H9 (cell line): ENCODE measurements at regions not wholly inside any gene's neighbourhood (a gene's known extent, or its start where the extent isn't known, plus 50 kb on each side); places are given as distances from the start of the nearest gene placed in this dataset.

Experiments used
- DNase-seq: peaks from one replicate; pipeline ENCODE4 v3.0.0-alpha.2; 2017
- H2AFZ ChIP-seq: one replicate; pipeline ENCODE4 v1.6.1; 2013; ENCODE audit warnings: mild to moderate bottlenecking, low read length, control low read depth, moderate library complexity
- H2AK5ac ChIP-seq: 2 replicates; pipeline ENCODE4 v1.6.1; 2013; ENCODE audit warnings: low read length, control low read depth, mixed read lengths; ENCODE audit not compliant: insufficient read length
- H2BK120ac ChIP-seq: one replicate; pipeline ENCODE4 v1.6.1; 2013; ENCODE audit warnings: low read depth, mild to moderate bottlenecking, low read length, control low read depth, inconsistent platforms; ENCODE audit not compliant: poor library complexity, severe bottlenecking
- H2BK12ac ChIP-seq: 2 replicates; pipeline ENCODE4 v1.6.1; 2013; ENCODE audit warnings: low read length, control low read depth, mixed read lengths, low read depth; ENCODE audit not compliant: insufficient read length
- H2BK15ac ChIP-seq: 2 replicates; pipeline ENCODE4 v1.6.1; 2013; ENCODE audit warnings: low read depth, low read length, control low read depth
- H2BK20ac ChIP-seq: one replicate; pipeline ENCODE4 v1.6.1; 2013; ENCODE audit warnings: low read depth, mild to moderate bottlenecking, low read length, control low read depth, inconsistent platforms; ENCODE audit not compliant: poor library complexity, severe bottlenecking
- H2BK5ac ChIP-seq: 2 replicates; pipeline ENCODE4 v1.6.1; 2013; ENCODE audit warnings: low read length, control low read depth, mixed read lengths; ENCODE audit not compliant: insufficient read length
- H3K14ac ChIP-seq: 2 replicates; pipeline ENCODE4 v1.6.1; 2013; ENCODE audit warnings: low read length, control low read depth; ENCODE audit not compliant: insufficient read depth
- H3K18ac ChIP-seq: 2 replicates; pipeline ENCODE4 v1.6.1; 2013; ENCODE audit warnings: low read depth, mild to moderate bottlenecking, mixed read lengths, low read length, control low read depth; ENCODE audit not compliant: insufficient read length
- H3K23ac ChIP-seq: 2 replicates; pipeline ENCODE4 v1.6.1; 2013; ENCODE audit warnings: low read length, control low read depth, mixed read lengths, low read depth; ENCODE audit not compliant: insufficient read length
- H3K23me2 ChIP-seq: 2 replicates; pipeline ENCODE4 v1.6.1; 2013; ENCODE audit warnings: low read depth, mild to moderate bottlenecking, mixed read lengths, low read length, control low read depth; ENCODE audit not compliant: insufficient read length, poor library complexity, severe bottlenecking
- H3K27ac ChIP-seq: 2 replicates; pipeline ENCODE4 v1.5.1; 2013; ENCODE audit warnings: low read length, control low read depth, mixed read lengths, low read depth; ENCODE audit not compliant: insufficient read length
- H3K27me3 ChIP-seq: 2 replicates; pipeline ENCODE4 v1.6.1; 2013; ENCODE audit warnings: low read length, control low read depth, inconsistent platforms; ENCODE audit not compliant: insufficient read depth
- H3K4ac ChIP-seq: 2 replicates; pipeline ENCODE4 v1.6.1; 2013; ENCODE audit warnings: low read depth, mild to moderate bottlenecking, control low read depth, inconsistent platforms, low read length, moderate library complexity
- H3K4me1 ChIP-seq: 2 replicates; pipeline ENCODE4 v1.6.1; 2013; ENCODE audit warnings: low read length, control low read depth, inconsistent platforms; ENCODE audit not compliant: insufficient read depth
- H3K4me2 ChIP-seq: 2 replicates; pipeline ENCODE4 v1.6.1; 2013; ENCODE audit warnings: low read length, control low read depth, mixed read lengths; ENCODE audit not compliant: insufficient read length, insufficient read depth
- H3K56ac ChIP-seq: 2 replicates; pipeline ENCODE4 v1.6.1; 2013; ENCODE audit warnings: low read depth, mild to moderate bottlenecking, mixed read lengths, low read length, control low read depth; ENCODE audit not compliant: insufficient read length
- H3K79me1 ChIP-seq: 2 replicates; pipeline ENCODE4 v1.6.1; 2013; ENCODE audit warnings: low read depth, mild to moderate bottlenecking, moderate library complexity, low read length, control low read depth, inconsistent platforms; ENCODE audit not compliant: insufficient read depth, poor library complexity, severe bottlenecking
- H3K79me2 ChIP-seq: 2 replicates; pipeline ENCODE4 v1.6.1; 2013; ENCODE audit warnings: low read length, control low read depth, inconsistent platforms; ENCODE audit not compliant: insufficient read depth
- H3K9ac ChIP-seq: 2 replicates; pipeline ENCODE4 v1.6.1; 2013; ENCODE audit warnings: low read length, control low read depth, mixed read lengths; ENCODE audit not compliant: insufficient read length; ENCODE audit errors: extremely low read depth
- H3K9me3 ChIP-seq: one replicate; pipeline ENCODE4 v1.6.1; 2013; ENCODE audit warnings: low read depth, low read length, inconsistent platforms; ENCODE audit not compliant: control insufficient read depth
- H3T11ph ChIP-seq: one replicate; pipeline ENCODE4 v1.6.1; 2013; ENCODE audit warnings: mild to moderate bottlenecking, low read length, control low read depth, inconsistent platforms
- H4K20me1 ChIP-seq: one replicate; pipeline ENCODE4 v1.6.1; 2013; ENCODE audit not compliant: control insufficient read depth, insufficient read length, insufficient read depth
- H4K5ac ChIP-seq: 2 replicates; pipeline ENCODE4 v1.6.1; 2013; ENCODE audit warnings: low read depth, mild to moderate bottlenecking, mixed read lengths, low read length, control low read depth; ENCODE audit not compliant: insufficient read length
- H4K8ac ChIP-seq: replicated peaks from 2 replicates; pipeline ENCODE4 v1.6.1; 2013; ENCODE audit warnings: low read length, control low read depth, mixed read lengths, low read depth; ENCODE audit not compliant: insufficient read length
- H4K91ac ChIP-seq: 2 replicates; pipeline ENCODE4 v1.6.1; 2013; ENCODE audit warnings: low read depth, mild to moderate bottlenecking, moderate library complexity, mixed read lengths, low read length, control low read depth; ENCODE audit not compliant: insufficient read length
- H3K27ac Mint-ChIP-seq, 3 experiments: 2 replicates in 2 of 3; 3 replicates in 1 of 3; pipeline ENCODE4 v1.8.0; 2020 to 2021; ENCODE audit warnings: mixed read lengths in 3 of 3, mild to moderate bottlenecking in 1 of 3, moderate library complexity in 1 of 3
- H3K27me3 Mint-ChIP-seq: 2 replicates; pipeline ENCODE4 v1.8.0; 2021; ENCODE audit warnings: low read depth, mild to moderate bottlenecking, moderate library complexity, mixed read lengths
- H3K36me3 Mint-ChIP-seq, 3 experiments: 2 replicates in 2 of 3; 3 replicates in 1 of 3; pipeline ENCODE4 v1.8.0; 2020 to 2021; ENCODE audit warnings: low read depth in 3 of 3, mixed read lengths in 3 of 3; ENCODE audit not compliant: insufficient read depth in 1 of 3
- H3K4me1 Mint-ChIP-seq, 2 experiments: 2 replicates each; pipeline ENCODE4 v1.8.0; 2020; ENCODE audit warnings: mixed read lengths in 2 of 2
- H3K4me3 Mint-ChIP-seq, 2 experiments: 2 replicates in 1 of 2; 3 replicates in 1 of 2; pipeline ENCODE4 v1.8.0; 2020 to 2021; ENCODE audit warnings: mild to moderate bottlenecking in 2 of 2, mixed read lengths in 2 of 2, moderate library complexity in 1 of 2
- H3K9me3 Mint-ChIP-seq, 2 experiments: 2 replicates in 1 of 2; 3 replicates in 1 of 2; pipeline ENCODE4 v1.8.0; 2020; ENCODE audit warnings: mild to moderate bottlenecking in 2 of 2, mixed read lengths in 2 of 2, moderate library complexity in 1 of 2
- CTCF ChIP-seq: fragments of 200-600 bp; sonication (generic); conservative IDR thresholded peaks from 3 replicates; pipeline ENCODE4 v1.8.0; 2021; ENCODE audit warnings: antibody characterized with exemption, mild to moderate bottlenecking
- WGBS: extraction: QIAGEN DNeasy Blood & Tissue Kit; methylation state at CpG from one replicate; pipeline ENCODE4 v1.1.7; 2013; ENCODE audit warnings: missing lambda C conversion rate, low lambda C conversion rate, mixed read lengths; ENCODE audit not compliant: insufficient read length; ENCODE audit errors: extremely low coverage; 5-methylcytosine and 5-hydroxymethylcytosine counted together

- no peak overlapping the region for H2BK5ac ChIP-seq
- WGBS = no CpG with 5 or more reads among the region's 2 CpGs
- no peak overlapping the region for H4K91ac ChIP-seq
- H3K18ac ChIP-seq = no peak overlapping the region
- H2AFZ ChIP-seq = no peak overlapping the region
- H3K23ac ChIP-seq = no peak overlapping the region
- H3K27ac ChIP-seq = no peak overlapping the region
- H3K4ac ChIP-seq = no peak overlapping the region
- peaks cover 4% of the 10 kb centered on the region; the same call in 1 of the 2 replicates for H3K4me1 ChIP-seq
- H2BK12ac ChIP-seq = no peak overlapping the region
- H2AK5ac ChIP-seq = no peak overlapping the region
- Mint-ChIP-seq H3K27me3 (no peaks in the 10 kb centered on the region), H3K36me3 (peaks cover 2 to 8% (median 6%) of the 10 kb centered on the region in 3 experiments; a peak in 5 of 7 replicates), H3K4me1 (peaks cover 23 to 36% of the 10 kb centered on the region in 2 experiments), H3K4me3 (no peak overlapping the region), H3K9me3 (peaks cover 2% of the 10 kb centered on the region in 2 experiments; a peak in 2 of 5 replicates), H3K27ac (0 out of 7 replicates have a peak overlapping the region, but pooled peaks of 1 of the 3 experiments have one; percentile 64)
- no peak overlapping the region for H4K5ac ChIP-seq
- no peak for TF ChIP-seq CTCF
- H2BK20ac ChIP-seq = no peak overlapping the region
- H3K9me3 ChIP-seq = no peaks in the 10 kb centered on the region
- no peaks in the 10 kb centered on the region for H3K27me3 ChIP-seq
- H3K23me2 ChIP-seq = no peaks in the 10 kb centered on the region
- no peak overlapping the region for H3K4me2 ChIP-seq
- H2BK15ac ChIP-seq = no peak overlapping the region
- no peak overlapping the region for H4K8ac ChIP-seq
- H3K14ac ChIP-seq = no peak overlapping the region
- H3K79me1 ChIP-seq = no peaks in the 10 kb centered on the region
- H3K56ac ChIP-seq = no peak overlapping the region
- no peaks in the 10 kb centered on the region for H3K79me2 ChIP-seq
- no peak overlapping the region for H3K9ac ChIP-seq
- no peak overlapping the region for H2BK120ac ChIP-seq
- no peak overlapping the region for H3T11ph ChIP-seq
- DNase-seq = no peak
- no peaks in the 10 kb centered on the region for H4K20me1 ChIP-seq
Observed at GRCh38 chr2:62379566-62379965, 126.4 kb downstream of the TMEM17 start.
